Stomach smooth muscle (tissue), 2 donors: ENCODE measurements at regions not wholly inside any gene's neighbourhood (a gene's known extent, or its start where the extent isn't known, plus 50 kb on each side); places are given as distances from the start of the nearest gene placed in this dataset.

Experiments used
- H3K27ac ChIP-seq: one replicate; pipeline ENCODE4 v1.7.0; 2013; ENCODE audit warnings: mild to moderate bottlenecking, low read length, inconsistent platforms
- H3K27me3 ChIP-seq, 2 donors: one replicate each; pipeline ENCODE4 v1.7.0; 2013; ENCODE audit warnings: low read length in 2 of 2; ENCODE audit not compliant: insufficient read depth in 2 of 2, control insufficient read depth in 1 of 2
- H3K36me3 ChIP-seq, 2 donors: one replicate each; pipeline ENCODE4 v1.7.0; 2013; ENCODE audit warnings: low read length in 2 of 2; ENCODE audit not compliant: control insufficient read depth in 2 of 2, insufficient read depth in 2 of 2
- H3K4me1 ChIP-seq: one replicate; pipeline ENCODE4 v1.7.0; 2013; ENCODE audit warnings: low read length; ENCODE audit not compliant: control insufficient read depth, insufficient read depth
- H3K4me3 ChIP-seq, 2 donors: one replicate each; pipeline ENCODE4 v1.7.0; 2013; ENCODE audit warnings: low read length in 2 of 2
- H3K9ac ChIP-seq, 2 donors: one replicate each; pipeline ENCODE4 v1.7.0; 2013; ENCODE audit warnings: low read length in 2 of 2, mild to moderate bottlenecking in 1 of 2
- H3K9me3 ChIP-seq, 2 donors: one replicate each; pipeline ENCODE4 v1.7.0; 2013; ENCODE audit warnings: low read length in 2 of 2; ENCODE audit not compliant: control insufficient read depth in 2 of 2
- donor health status: healthy.
- donor health status: Pancreatic carcinoma.

DNA sequence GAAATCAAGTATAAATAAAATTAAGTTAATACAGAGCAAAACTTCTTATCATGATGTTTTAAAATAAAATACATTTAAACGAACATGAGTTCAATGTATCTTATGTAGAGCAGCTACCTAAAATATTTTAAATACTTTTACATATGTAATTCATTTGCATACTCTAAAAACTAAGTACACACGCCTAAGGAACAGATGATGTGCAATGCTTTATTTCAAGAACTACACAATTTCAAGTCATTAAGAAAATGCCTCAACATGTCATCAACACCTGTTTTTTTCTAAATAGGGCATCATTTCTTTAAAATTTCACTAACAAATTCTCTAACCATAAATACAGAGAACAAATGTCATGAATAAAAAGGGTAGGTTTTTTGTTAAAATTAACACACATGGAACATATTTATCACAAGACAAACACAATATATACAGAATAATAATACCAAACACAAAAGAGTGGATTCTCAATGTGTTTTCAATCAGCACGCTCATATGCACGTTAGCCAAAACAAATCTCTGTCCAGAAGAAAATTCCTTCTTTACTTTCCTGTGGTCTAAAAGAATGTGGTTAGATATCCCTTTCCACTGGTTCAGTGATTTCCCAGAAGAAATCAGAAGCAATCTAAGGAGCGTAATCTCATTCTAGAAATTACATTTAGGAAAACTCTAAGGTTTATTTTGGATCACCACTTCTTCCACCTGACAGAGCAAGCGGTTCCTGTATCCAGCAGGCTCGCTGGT, 73.0 kb upstream of the PFKP start:
- H3K4me3 ChIP-seq, result no peak overlapping the region
- H3K9me3 ChIP-seq, result peaks cover 0 to 3% of the 10 kb centered on the region in 2 donors
- H3K36me3 ChIP-seq, result no peaks in the 10 kb centered on the region
- no peak overlapping the region for H3K9ac ChIP-seq
- H3K27ac ChIP-seq, result no peak overlapping the region
- H3K4me1 ChIP-seq, result no peaks in the 10 kb centered on the region
- no peaks in the 10 kb centered on the region for H3K27me3 ChIP-seq

DNA sequence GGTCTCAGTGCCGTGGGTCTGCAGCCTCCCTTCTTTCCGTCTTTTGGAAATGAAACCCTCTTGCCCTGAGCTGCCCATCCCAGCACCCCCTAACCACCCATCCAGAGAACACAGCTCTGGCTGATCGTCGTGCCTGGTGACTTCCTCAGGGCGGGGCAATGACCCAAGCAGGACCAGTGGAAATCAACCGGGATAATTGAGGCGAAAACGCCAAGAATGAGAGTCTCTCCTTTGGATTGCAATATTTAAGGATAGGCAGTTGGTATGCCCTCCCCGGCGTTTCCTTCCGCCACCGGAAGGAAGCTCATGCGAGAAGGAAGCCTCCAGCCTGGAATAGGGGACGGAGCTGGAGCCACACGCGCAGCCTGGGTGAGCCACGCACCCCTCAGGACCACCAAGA, 73.7 kb upstream of the PFKP start:
- H3K4me1 ChIP-seq, result no peaks in the 10 kb centered on the region
- no peak overlapping the region for H3K9ac ChIP-seq
- H3K36me3 ChIP-seq, result no peaks in the 10 kb centered on the region
- H3K27ac ChIP-seq, result no peak overlapping the region
- peaks cover 0 to 11% of the 10 kb centered on the region in 2 donors for H3K9me3 ChIP-seq
- no peak overlapping the region for H3K4me3 ChIP-seq
- peaks cover 0 to 2% of the 10 kb centered on the region in 2 donors for H3K27me3 ChIP-seq

DNA sequence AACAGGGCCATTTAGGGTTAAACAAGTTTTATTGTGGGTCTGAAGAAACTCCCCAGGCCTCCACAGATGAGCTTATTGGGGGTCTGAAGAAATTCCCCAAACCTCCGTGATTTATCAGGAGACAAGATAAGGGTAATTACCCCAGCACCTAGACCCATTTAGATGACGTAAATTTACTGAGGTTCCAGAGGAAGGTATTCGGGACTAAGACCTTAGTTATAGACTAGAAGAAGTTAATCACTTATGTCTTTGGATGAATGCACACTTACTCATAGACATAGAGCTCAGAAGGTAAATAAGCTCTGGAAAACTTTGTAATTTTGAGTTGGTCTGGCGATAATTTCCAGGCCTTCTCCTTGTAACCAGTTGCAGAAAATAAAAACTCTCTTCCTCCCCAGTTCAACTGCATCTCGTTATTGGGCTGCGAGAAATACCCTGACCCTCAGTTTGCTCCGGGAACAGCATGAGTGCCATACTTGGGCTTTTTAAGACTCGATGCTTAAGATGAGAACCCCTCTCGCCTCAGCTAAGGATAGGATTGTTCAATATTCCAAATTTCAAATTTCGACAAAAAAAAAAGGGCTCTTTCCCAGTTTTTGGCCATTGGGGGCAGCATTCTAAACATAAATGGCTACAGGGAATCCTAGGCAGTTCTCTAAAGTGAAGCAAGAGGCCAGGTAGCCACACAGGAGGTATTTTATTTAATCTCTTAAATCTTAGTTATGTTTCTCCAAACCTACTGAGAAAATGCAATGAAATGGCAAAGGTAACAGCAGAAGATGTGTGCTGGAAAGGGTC, 74.7 kb upstream of the PFKP start:
- Histone ChIP-seq H3K9ac (no peak overlapping the region), H3K36me3 (no peaks in the 10 kb centered on the region), H3K27me3 (peaks cover 0 to 6% of the 10 kb centered on the region in 2 donors), H3K9me3 (peaks cover 0 to 11% of the 10 kb centered on the region in 2 donors), H3K4me3 (no peak overlapping the region), H3K27ac (no peak overlapping the region), H3K4me1 (no peaks in the 10 kb centered on the region)

DNA sequence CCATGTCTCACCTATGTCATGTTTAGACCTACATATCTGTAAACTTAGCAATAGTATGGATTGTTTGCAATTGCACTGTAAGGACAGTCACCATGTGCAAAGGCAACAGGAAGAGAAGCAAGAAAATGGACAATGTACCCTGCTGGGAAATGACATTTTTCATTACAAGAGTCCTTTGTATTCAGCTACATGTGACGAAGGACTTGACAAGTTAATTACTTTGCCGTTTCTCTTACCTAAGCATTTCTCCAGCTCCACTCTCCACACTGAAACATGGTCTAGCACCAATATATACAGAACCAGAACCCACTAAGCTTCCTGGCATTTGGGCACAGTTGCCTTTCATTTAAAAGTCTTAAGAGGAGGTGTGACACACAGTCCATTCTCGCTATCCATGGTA, 76.6 kb upstream of the PFKP start:
- H3K9me3 ChIP-seq, result peaks cover 0 to 11% of the 10 kb centered on the region in 2 donors
- no peak overlapping the region for H3K27ac ChIP-seq
- no peak overlapping the region for H3K9ac ChIP-seq
- H3K36me3 ChIP-seq, result no peaks in the 10 kb centered on the region
- no peaks in the 10 kb centered on the region for H3K4me1 ChIP-seq
- H3K4me3 ChIP-seq, result no peak overlapping the region
- peaks cover 3 to 6% of the 10 kb centered on the region in 2 donors for H3K27me3 ChIP-seq

DNA sequence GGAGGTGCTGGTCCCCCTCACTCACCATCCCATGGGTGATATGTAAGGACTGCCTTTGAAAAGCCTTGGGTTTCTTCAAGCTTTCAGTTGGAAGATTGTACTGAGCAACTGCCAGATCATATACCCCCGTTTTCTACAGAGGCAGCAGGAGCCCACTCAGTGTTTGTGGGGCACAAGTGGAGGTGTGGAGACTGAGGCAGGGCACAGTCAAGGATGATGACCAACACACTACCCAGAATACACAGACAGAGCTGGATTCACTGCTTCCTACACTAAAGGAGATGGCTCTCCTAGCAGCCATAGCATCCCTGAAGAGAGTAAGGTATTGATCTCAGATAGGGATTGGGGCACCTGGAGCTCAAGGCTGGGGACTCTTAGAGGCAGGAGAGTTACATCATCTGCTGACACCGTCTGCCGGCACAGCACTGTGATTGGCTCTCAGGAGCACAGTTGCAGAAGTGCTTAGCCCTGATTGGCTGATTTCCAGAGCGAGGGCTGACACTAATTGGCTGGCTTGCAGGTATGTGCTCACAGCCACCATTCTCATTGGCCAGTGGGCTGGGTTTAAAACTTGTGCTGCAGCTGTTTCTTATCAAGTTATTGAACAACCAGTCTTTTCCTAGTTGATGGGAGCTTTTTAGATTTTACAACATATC, 77.9 kb upstream of the PFKP start:
- Histone ChIP-seq H3K4me3 (no peak overlapping the region), H3K27ac (no peak overlapping the region), H3K4me1 (no peaks in the 10 kb centered on the region), H3K9ac (no peak overlapping the region), H3K27me3 (peaks cover 7 to 11% of the 10 kb centered on the region in 2 donors), H3K36me3 (no peaks in the 10 kb centered on the region), H3K9me3 (peaks cover 0 to 11% of the 10 kb centered on the region in 2 donors)

DNA sequence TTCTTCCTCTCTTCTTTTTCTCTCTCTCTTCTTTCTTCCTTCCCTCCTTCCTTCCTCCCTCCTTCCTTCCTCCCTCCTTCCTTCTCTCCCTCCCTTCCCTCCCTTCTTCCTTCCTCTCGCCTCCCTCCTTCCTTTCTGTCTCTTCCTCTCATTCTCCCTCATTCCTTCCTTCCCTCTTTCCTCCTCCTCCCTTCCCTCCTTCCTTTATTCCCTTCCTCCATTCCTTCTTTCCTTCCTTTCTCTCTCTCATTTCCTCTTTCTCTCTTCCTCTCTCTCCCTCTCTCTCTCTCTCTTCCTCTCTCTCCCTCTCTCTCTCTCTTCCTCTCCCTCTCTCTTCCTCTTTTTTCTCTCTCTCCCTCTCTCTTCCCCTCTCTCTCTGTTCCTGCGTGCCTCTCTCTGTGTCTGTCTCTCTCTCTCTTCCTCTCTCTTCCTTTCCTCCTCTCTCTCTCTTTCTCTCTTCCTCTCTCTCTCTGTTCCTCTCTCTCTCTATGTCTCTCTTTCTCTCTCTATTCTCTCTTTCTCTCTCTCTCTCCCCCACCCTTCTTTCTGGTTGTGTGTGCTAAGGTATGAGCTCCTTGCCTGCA, 80.1 kb upstream of the PFKP start:
- no peak overlapping the region for H3K27ac ChIP-seq

DNA sequence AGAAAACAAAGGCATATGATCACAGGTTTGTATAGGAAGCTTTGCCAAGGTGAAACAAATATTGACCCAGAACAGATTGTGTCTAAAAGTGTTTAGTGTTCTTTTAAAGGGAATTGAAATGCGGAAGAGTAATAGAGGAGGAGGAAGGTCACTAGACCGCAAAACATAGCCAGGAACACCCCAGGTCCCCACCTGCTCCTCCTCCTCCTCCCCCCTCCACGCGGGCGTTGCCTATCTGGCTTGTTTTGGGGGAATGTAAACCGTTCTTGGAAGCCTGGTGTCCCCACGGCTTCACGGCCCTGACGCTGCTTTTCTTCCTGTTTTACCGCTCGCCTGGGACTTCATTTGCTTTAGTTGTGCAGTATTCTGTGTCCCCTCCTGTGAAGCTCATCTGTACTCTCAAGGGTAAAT, 81.0 kb upstream of the PFKP start:
- no peak overlapping the region for H3K27ac ChIP-seq
- peaks cover 7 to 11% of the 10 kb centered on the region in 2 donors for H3K27me3 ChIP-seq
- H3K9me3 ChIP-seq, result peaks cover 0 to 11% of the 10 kb centered on the region in 2 donors
- no peak overlapping the region for H3K9ac ChIP-seq
- no peaks in the 10 kb centered on the region for H3K4me1 ChIP-seq
- no peaks in the 10 kb centered on the region for H3K36me3 ChIP-seq
- peak overlapping the region in 1 of 2 donors; percentile 15 for H3K4me3 ChIP-seq

More for the DNA sequence above, 80.1 kb upstream of the PFKP start:
- H3K36me3 ChIP-seq, result no peaks in the 10 kb centered on the region
- H3K4me1 ChIP-seq, result no peaks in the 10 kb centered on the region
- peaks cover 7 to 11% of the 10 kb centered on the region in 2 donors for H3K27me3 ChIP-seq
- H3K9me3 ChIP-seq, result peaks cover 0 to 11% of the 10 kb centered on the region in 2 donors
- H3K9ac ChIP-seq, result no peak overlapping the region
- no peak overlapping the region for H3K4me3 ChIP-seq

DNA sequence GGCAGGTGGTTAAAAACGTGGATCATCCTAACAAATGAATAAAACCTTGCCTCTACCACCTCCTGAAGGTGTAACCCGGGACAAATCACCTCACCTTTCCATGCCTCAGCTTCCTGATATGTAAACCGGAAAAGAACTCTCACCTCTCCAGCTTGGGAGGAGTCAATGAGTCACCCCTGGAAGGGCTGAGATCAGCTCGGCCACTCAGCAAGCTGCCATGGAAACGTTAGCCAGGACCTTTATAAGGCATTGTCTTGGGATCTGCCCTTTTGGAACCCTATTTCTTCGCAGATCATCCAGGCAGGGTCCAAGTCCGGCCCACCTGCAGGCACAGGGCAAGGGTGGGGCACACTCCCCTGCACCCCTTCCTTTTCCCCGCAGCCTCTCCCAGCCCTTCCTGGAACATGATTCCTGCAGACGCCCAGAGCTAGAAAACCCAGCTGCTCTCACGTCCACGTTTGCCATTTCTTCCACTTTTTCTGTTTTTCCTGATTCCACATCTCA, 81.6 kb upstream of the PFKP start:
- H3K27ac ChIP-seq, result no peak overlapping the region
- peaks cover 7 to 12% of the 10 kb centered on the region in 2 donors for H3K27me3 ChIP-seq
- no peaks in the 10 kb centered on the region for H3K36me3 ChIP-seq
- no peaks in the 10 kb centered on the region for H3K4me1 ChIP-seq
- H3K9ac ChIP-seq, result no peak overlapping the region
- H3K4me3 ChIP-seq, result no peak overlapping the region
- peaks cover 0 to 11% of the 10 kb centered on the region in 2 donors for H3K9me3 ChIP-seq

DNA sequence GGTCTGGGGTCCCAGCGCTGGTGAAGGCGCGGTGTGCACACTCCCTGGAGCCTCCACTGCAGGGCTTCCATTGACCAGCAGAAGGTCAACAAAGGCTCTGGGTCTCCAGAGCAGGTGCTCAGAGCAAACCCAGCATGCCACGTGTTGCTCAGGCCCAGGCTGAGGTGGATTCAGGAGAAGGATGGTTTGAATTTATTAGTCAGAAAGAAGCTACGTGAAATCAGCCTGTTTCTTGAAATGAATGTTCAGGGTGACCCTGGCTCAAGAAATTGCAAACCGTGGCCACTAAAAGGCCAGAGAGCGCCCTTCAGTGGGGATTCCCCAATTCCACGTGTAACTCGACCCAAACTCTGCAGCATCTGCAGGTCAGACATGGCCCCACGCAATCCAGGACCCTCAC, 82.7 kb upstream of the PFKP start:
- H3K27ac ChIP-seq, result no peak overlapping the region
- H3K4me1 ChIP-seq, result no peaks in the 10 kb centered on the region
- no peak overlapping the region for H3K4me3 ChIP-seq
- H3K36me3 ChIP-seq, result no peaks in the 10 kb centered on the region
- no peak overlapping the region for H3K9ac ChIP-seq
- H3K9me3 ChIP-seq, result peaks cover 0 to 10% of the 10 kb centered on the region in 2 donors
- H3K27me3 ChIP-seq, result peaks cover 7 to 12% of the 10 kb centered on the region in 2 donors

DNA sequence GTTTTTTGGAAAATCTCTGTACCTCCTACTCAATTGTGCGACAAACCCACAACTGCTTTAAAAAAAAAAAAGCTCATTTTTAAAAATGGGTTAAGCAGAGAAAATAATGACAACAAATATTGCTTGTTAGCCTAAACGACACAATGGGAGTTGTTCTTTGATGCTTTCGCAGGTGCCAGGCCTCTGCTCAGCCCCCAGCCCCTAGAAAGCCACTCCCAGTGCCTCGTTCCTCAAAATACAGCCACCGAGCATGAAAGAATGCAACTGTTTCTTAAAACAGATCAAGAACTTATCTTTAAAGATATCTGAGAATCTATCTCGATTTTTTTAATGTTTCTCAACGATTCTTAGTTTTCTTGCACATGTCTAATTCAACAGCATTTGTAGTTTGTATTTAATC, 85.2 kb upstream of the PFKP start:
- H3K36me3 ChIP-seq, result no peaks in the 10 kb centered on the region
- no peak overlapping the region for H3K27ac ChIP-seq
- no peak overlapping the region for H3K4me3 ChIP-seq
- H3K27me3 ChIP-seq, result peaks cover 6 to 7% of the 10 kb centered on the region in 2 donors
- H3K9ac ChIP-seq, result no peak overlapping the region
- no peaks in the 10 kb centered on the region for H3K9me3 ChIP-seq
- no peaks in the 10 kb centered on the region for H3K4me1 ChIP-seq
